ENCODE measurements at regions not wholly inside any gene's neighbourhood (a gene's known extent, or its start where the extent isn't known, plus 50 kb on each side); places are given as distances from the start of the nearest gene placed in this dataset.

DNA sequence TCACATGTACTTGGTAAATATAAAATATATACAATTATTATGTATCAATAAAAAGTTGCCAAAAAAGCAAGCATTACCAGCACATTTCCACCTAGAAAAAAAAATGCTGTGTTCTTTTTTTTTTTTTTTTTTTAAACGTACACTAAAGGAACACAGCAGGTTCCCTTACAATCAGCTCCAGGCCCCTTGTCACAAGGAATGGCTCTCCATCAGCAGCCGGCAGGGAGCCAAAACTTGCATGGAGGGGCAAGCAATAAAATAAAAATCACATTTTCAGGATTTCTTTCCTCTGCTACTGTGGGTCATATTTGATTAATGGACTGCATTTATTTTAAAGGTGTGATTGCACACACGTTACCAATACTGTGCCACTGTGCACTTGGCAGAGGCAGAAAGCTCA is 460.3 kb downstream of the GPAT3 start:
- DNase-seq, result no peak
- Mint-ChIP-seq H3K4me1 (ENCODE audit: low read depth, unreplicated experiment) (no peaks in the 10 kb centered on the region), H3K27ac (ENCODE audit: unreplicated experiment) (no peak overlapping the region), H3K27me3 (ENCODE audit: unreplicated experiment) (no peaks in the 10 kb centered on the region), H3K9me3 (ENCODE audit: unreplicated experiment) (no peaks in the 10 kb centered on the region), H3K4me3 (ENCODE audit: unreplicated experiment) (no peak overlapping the region), H3K36me3 (ENCODE audit: unreplicated experiment) (no peaks in the 10 kb centered on the region)
- TF ChIP-seq, protein P1, sequence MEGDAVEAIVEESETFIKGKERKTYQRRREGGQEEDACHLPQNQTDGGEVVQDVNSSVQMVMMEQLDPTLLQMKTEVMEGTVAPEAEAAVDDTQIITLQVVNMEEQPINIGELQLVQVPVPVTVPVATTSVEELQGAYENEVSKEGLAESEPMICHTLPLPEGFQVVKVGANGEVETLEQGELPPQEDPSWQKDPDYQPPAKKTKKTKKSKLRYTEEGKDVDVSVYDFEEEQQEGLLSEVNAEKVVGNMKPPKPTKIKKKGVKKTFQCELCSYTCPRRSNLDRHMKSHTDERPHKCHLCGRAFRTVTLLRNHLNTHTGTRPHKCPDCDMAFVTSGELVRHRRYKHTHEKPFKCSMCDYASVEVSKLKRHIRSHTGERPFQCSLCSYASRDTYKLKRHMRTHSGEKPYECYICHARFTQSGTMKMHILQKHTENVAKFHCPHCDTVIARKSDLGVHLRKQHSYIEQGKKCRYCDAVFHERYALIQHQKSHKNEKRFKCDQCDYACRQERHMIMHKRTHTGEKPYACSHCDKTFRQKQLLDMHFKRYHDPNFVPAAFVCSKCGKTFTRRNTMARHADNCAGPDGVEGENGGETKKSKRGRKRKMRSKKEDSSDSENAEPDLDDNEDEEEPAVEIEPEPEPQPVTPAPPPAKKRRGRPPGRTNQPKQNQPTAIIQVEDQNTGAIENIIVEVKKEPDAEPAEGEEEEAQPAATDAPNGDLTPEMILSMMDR (IDR thresholded peaks at IDR 0.05; ENCODE audit: partially characterized antibody, unreplicated experiment), result no peak

DNA sequence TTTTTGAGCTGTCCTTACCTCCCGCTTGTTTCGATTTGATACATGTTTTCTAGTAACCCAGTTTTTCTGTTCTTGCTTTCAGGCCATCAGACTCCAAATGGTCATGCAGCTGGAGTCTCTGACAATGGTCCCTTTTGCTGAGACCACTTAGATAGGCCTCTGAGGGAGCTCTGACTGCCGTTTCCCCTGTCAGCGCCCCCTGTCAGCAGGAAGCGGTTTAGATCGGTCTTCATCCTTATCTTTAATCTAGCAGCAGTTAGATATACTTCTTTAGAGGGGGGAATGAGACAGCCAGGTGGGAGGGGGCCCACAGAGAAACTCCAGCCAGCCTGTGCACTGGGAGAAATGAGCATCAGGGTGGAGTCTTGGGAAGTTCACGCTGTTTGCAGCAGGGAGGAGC is 457.9 kb downstream of the GPAT3 start:
- Mint-ChIP-seq H3K9me3 (ENCODE audit: unreplicated experiment) (peaks cover 3% of the 10 kb centered on the region), H3K4me1 (ENCODE audit: low read depth, unreplicated experiment) (no peaks in the 10 kb centered on the region), H3K27me3 (ENCODE audit: unreplicated experiment) (no peaks in the 10 kb centered on the region), H3K27ac (ENCODE audit: unreplicated experiment) (no peak overlapping the region), H3K4me3 (ENCODE audit: unreplicated experiment) (no peak overlapping the region), H3K36me3 (ENCODE audit: unreplicated experiment) (no peaks in the 10 kb centered on the region)
- peak; percentile 23 for DNase-seq
- TF ChIP-seq, protein P1 (IDR thresholded peaks at IDR 0.05; ENCODE audit: partially characterized antibody, unreplicated experiment), result no peak

DNA sequence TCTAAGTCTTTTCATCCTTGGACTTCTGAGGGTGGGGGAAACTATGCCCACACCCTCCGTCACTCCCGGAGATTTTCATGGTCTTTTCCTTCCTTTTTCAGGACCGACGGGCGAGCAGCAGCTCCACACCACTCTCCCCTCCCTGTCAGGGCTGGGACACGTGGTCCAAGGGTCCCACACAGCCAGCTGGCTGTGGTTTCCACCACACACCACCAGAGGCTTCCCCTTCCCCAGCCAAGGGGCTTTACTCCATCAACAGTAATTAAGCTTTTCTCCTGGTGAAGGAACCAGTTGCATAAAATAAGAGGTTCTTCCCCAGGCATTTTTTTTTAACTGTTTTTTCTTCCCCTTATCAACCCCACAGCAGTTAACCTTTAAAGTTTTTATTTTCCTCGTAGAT is 453.9 kb downstream of the GPAT3 start:
- TF ChIP-seq, protein P1 (IDR thresholded peaks at IDR 0.05; ENCODE audit: partially characterized antibody, unreplicated experiment), result no peak
- no peak overlapping the region for H3K4me3 Mint-ChIP-seq (ENCODE audit: unreplicated experiment)
- no peak for DNase-seq
- H3K27me3 Mint-ChIP-seq (ENCODE audit: unreplicated experiment), result no peaks in the 10 kb centered on the region
- peaks cover 3% of the 10 kb centered on the region for H3K9me3 Mint-ChIP-seq (ENCODE audit: unreplicated experiment)
- no peak overlapping the region for H3K27ac Mint-ChIP-seq (ENCODE audit: unreplicated experiment)
- no peaks in the 10 kb centered on the region for H3K36me3 Mint-ChIP-seq (ENCODE audit: unreplicated experiment)
- H3K4me1 Mint-ChIP-seq (ENCODE audit: low read depth, unreplicated experiment), result no peaks in the 10 kb centered on the region

DNA sequence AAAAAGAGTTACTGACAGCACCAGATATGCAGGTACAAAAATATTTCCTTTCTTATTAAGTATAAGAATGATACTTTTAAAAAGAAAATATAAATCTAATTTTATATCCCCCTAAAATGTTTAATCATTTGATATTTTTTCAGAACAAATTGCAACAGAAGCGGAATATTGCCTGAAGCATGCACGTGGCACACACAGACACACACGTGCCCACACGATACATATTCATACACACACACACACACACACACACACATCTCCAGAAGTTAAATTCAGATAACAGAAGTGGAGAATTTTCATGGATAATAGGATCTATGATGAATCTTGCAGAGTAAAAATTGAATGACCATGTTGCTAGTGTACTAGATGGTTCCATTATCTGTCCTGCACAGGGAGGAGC is 445.2 kb downstream of the GPAT3 start:
- no peak for DNase-seq
- H3K4me3 Mint-ChIP-seq (ENCODE audit: unreplicated experiment), result no peak overlapping the region
- H3K36me3 Mint-ChIP-seq (ENCODE audit: unreplicated experiment), result no peaks in the 10 kb centered on the region
- H3K4me1 Mint-ChIP-seq (ENCODE audit: low read depth, unreplicated experiment), result no peaks in the 10 kb centered on the region
- H3K9me3 Mint-ChIP-seq (ENCODE audit: unreplicated experiment), result peaks cover 2% of the 10 kb centered on the region
- TF ChIP-seq, protein P1 (IDR thresholded peaks at IDR 0.05; ENCODE audit: partially characterized antibody, unreplicated experiment), result no peak
- H3K27me3 Mint-ChIP-seq (ENCODE audit: unreplicated experiment), result peaks cover 2% of the 10 kb centered on the region
- H3K27ac Mint-ChIP-seq (ENCODE audit: unreplicated experiment), result no peak overlapping the region

DNA sequence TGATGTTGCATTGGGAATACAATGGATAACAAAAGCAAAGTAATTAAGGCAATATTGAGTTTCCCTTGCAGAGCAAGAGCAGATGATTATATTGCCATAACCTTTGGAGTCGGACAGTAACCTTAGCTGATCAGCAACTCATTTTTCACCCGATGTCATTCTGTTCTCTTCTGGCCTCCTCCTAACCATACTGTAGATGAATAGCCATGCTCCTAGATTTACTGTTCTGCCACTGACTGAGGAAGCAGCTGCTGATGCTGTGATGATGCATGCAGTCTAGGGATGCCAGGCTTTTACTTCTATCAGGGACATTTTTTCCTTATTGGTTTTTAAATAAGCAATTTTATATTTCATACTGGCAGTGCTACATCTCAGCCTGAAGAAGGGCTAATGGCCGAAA is 443.9 kb downstream of the GPAT3 start:
- peaks cover 2% of the 10 kb centered on the region for H3K9me3 Mint-ChIP-seq (ENCODE audit: unreplicated experiment)
- H3K27me3 Mint-ChIP-seq (ENCODE audit: unreplicated experiment), result peaks cover 2% of the 10 kb centered on the region
- H3K4me3 Mint-ChIP-seq (ENCODE audit: unreplicated experiment), result no peak overlapping the region
- H3K36me3 Mint-ChIP-seq (ENCODE audit: unreplicated experiment), result no peaks in the 10 kb centered on the region
- H3K27ac Mint-ChIP-seq (ENCODE audit: unreplicated experiment), result no peak overlapping the region
- no peak for DNase-seq
- TF ChIP-seq, protein P1 (IDR thresholded peaks at IDR 0.05; ENCODE audit: partially characterized antibody, unreplicated experiment), result no peak
- no peaks in the 10 kb centered on the region for H3K4me1 Mint-ChIP-seq (ENCODE audit: low read depth, unreplicated experiment)
